TTC549 (cell line): ENCODE measurements at regions not wholly inside any gene's neighbourhood (a gene's known extent, or its start where the extent isn't known, plus 50 kb on each side); places are given as distances from the start of the nearest gene placed in this dataset.
"Not testable (repeated sequence)": the region's sequence is repeated elsewhere in the genome, so short reads cannot be mapped to it uniquely, and the experiment has no call there.

Experiments
- FAIRE-seq: peaks from 2 replicates; lab custom pipeline; 2012; peaks lifted over from hg19 to GRCh38; lab: Jason Lieb, UNC

GRCh38 chr10:45118929-45119328, 118.2 kb downstream of the ZNF22 start:
- FAIRE-seq: no peak

DNA sequence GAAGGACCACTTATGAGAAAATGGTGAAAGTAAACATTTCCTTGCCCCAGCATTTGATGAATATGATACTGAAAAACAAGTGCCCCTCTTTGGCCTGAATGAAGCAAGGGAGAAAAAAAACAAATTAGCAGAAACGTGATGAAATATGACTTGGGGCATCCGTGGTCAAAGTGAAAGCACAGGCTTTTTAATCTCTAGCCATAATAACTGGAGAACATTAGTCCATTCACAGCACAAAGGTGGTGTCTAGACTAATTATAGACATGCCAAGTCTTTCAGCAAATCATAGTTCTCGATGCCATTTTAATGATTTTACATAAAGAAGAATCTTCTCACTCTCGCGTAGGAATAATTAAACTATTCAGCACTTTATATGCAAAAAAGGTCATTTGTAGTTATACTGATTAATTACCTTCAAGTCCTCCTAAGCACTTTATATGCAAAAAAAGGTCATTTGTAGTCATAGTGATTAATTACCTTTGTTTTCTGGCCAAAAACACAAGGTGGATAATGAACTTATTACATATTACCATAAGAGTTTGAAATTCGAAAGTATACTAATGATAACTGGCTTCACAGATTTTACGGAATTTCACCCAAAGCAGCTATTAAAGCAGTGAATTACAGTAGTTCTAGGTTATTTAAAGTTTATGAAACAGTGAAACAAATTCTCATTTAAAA, 121.6 kb downstream of the ZNF22 start:
- not testable (repeated sequence) for FAIRE-seq

GRCh38 chr10:45135443-45136198, 134.9 kb downstream of the ZNF22 start:
- FAIRE-seq: no peak

DNA sequence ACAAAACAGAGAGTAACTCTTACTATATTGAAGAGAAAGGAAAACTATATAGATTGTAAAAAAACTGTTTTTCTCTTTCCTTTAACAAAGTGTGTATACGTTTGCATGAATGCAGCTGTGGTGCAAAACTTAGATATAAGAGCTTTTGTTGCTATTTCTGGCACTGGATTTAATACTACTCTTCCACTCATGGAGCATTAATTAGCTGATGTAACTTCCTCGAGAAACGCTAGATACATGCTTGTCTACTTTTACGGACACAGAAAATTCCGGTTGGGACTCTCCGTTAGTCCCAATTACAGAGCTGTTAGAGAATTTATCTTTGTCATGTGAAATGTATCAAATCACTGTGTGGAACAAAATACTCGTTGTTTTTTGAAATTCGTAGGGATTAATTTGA, 135.5 kb downstream of the ZNF22 start:
- no peak for FAIRE-seq

DNA sequence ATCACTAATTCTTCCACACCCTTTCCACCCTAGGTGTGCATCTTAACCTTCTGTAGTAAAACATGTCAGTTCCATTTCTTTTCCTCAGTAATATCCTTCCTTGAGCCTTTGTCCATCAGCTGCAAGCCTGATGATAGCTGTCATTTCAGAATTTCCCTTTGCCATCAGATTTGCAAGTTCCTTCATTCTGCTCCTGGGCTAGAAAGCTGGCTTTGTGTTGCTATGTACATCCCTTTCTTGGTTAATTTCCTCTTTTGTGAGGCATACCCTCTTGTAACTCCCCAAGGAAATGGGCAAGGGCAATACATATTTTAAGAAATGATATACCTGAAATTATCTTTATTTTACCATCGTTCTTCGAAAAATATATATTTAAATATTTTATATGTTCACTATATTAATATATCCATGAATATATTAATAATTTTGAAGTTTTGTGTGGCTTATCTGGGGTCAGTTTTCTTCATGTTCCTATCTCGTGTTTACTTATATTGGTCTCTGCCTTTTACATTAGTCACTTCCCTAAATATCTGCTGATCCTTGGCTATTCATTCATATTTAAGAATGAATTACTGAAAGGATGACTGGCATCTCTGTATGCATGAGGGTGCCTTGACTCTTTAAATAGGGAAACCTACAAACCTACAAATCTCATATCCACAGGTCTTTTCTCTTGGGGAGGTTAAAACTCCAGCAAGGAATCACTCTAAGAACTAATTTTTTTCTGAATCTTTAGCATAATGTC, 143.8 kb downstream of the ZNF22 start:
- no peak for FAIRE-seq

GRCh38 chr10:45145143-45145542, 144.4 kb downstream of the ZNF22 start:
- FAIRE-seq: not testable (repeated sequence)

GRCh38 chr10:45147000-45147399, 146.3 kb downstream of the ZNF22 start:
- no peak for FAIRE-seq

GRCh38 chr10:45150997-45151396, 150.3 kb downstream of the ZNF22 start:
- FAIRE-seq: no peak

DNA sequence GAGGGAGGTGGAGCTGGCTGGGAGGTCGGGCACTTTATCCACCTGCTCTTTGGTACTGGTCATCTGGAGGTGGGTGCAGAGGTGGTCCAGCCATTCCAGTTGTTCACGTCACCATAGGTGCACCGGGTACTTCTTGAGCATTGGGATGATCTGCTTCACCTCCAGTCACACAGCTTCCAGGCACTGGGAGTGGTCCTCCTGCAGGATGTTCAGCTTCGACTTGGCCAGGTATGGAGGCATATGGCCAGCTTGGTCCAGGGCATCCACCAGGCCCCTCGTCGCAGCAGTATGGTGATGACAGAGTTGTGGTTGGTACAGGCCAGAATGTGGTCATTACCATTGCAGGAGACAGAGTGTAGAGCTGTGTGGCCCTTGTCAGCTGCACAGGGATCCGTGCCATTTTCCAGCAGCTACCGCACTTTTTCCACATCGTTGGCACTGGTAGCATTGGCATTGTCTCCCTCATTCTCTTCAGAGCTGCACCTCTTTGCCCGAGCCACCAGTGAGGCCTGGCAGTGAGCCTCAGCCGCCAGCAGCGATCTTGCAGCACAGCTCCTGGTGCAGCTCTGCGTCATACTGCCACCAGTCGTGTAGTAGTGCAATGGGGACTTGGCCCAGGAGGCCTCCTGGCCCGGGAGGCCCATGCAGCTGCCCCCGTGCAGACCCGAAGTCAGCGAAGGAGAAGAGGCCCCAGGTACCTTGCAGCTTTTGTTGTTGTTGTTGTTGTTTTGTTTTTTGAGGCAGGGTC, 150.9 kb downstream of the ZNF22 start:
- no peak for FAIRE-seq

- FAIRE-seq: no peak
Measured at GRCh38 chr10:45152726-45153125, 152.0 kb downstream of the ZNF22 start.

GRCh38 chr10:45154502-45154901, 153.8 kb downstream of the ZNF22 start:
- no peak for FAIRE-seq

DNA sequence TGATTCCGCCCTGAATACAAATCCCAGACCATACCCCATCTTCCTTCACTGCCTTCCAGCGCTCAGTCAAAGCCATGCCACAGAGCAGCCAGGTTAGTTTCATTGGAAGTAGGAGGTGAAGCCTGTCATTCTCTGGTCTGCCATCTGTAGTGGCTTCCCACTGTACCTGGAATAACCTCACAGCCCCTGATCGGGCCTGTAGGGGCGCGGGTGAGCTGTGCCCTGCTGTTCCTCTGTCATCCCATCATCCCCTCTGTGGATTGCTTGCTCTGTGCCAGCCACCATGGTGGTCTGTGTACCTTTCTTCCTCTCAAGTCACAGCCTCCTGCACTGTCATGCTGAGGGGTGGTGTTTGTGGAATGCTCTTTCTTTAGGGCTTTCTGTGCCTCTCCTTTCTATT, 155.1 kb downstream of the ZNF22 start:
- no peak for FAIRE-seq

- no peak for FAIRE-seq
Measured at GRCh38 chr10:45160271-45160670, 155.1 kb downstream of the OR13A1 start.

- FAIRE-seq: no peak
Measured at GRCh38 chr10:45163315-45163975, 152.0 kb downstream of the OR13A1 start.

- not testable (repeated sequence) for FAIRE-seq
Measured at GRCh38 chr10:45175520-45176118, 139.8 kb downstream of the OR13A1 start.

DNA sequence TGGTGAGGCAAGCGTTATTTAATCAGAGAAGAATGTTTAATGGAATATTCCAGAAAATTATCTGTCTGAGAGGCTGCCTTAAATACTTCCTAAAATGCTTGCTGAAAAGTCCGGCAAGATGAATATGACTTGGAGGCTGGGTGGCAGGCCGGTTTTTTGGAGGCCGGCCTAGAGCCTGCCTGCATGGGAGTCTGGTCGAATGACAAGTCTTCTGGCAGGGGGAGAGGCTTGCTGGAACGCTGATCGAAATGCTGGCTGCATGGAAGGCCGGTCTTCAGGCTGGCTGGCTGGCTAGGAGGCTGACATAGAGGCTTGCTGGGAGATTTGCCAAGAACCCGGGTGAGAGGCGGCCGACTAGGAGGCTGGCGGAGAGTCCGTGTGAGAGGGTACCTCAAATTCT, 135.7 kb downstream of the OR13A1 start:
- FAIRE-seq: no peak

DNA sequence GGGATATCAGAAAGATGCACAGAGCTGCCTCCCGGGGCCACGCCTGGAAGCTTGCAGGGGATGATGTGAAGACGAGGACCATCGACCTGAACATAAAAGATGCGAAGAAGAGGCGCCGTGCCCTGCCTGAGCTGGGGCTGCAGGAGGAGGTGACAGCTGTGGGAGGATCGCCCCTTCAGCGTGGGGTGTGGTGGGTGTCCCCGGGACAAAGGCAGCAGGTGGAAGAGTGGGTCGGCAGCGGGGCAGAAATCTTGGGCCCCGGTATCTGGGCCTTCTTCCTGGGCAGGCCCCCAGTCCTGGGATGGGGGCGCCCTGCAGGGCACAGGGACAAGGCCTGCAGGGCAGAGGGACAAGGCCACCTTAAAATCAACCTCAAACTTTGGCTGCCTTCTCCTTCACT, 134.9 kb downstream of the OR13A1 start:
- no peak for FAIRE-seq

DNA sequence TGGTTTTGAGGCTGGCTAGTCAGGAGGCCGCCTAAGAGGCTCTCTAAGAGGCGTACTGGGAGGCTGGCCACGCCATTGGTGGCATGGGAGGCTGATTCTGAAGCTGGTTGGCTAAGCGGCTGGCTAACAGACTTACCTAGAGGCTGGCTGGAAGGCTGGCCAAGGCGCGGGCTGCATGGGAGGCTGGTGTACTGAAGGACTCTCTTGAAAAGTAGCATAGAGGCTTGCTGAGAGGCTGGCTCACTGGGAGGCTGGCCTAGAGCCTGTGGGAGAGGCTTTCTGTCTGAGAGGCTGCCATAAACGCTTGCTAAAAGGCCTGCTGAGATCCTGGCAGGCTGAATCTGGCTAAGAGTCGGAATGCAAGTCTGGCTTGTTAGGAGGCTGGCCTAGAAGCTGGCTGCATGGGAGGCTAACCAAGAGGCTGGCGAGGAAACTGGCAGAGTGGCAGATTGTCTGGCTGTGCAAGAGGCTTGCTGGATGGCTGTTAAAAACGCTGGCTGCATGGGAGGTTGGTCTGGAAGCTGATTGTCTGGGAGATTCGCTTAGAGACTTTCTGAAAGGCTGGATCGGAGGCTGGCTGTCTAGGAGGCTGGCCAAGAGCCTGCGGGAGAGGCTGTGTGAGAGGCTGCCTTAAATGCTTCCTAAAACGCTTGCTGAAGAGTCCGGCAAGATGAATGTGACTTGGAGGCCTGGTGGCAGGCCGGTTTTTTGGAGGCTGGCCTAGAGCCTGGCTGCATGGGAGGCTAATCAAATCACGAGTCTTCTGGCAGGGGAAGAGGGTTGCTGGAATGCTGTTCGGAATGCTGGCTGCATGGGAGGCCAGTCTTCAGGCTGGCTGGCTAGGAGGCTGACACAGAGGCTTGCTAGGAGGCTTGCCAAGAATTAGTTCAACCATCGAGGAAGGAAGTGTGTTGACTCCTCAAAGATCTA, 134.2 kb downstream of the OR13A1 start:
- FAIRE-seq: no peak

- FAIRE-seq: no peak
Measured at GRCh38 chr10:45183174-45183573, 132.2 kb downstream of the OR13A1 start.

- FAIRE-seq: no peak
Measured at GRCh38 chr10:45197816-45198485, 117.5 kb downstream of the OR13A1 start.
